ENCODE measurements at regions not wholly inside any gene's neighbourhood (a gene's known extent, or its start where the extent isn't known, plus 50 kb on each side); places are given as distances from the start of the nearest gene placed in this dataset.
A peak's percentile ranks its signal among the peaks of the same experiment; 100 is the strongest.
"Not testable (repeated sequence)": the region's sequence is repeated elsewhere in the genome, so short reads cannot be mapped to it uniquely, and the experiment has no call there.

GRCh38 chr2:230627806-230628724 lies 84.6 kb upstream of the CAB39 start:
- Mint-ChIP-seq H3K4me1 (peaks cover 14% of the 10 kb centered on the region), H3K4me3 (no peak overlapping the region), H3K27ac (peak overlapping the region; percentile 85), H3K36me3 (no peaks in the 10 kb centered on the region), H3K9me3 (no peaks in the 10 kb centered on the region)
- no peak for ATAC-seq
- DNase-seq (ENCODE audit: low spot score in 2 of 2), result no peak

GRCh38 chr2:230631470-230631869 lies 81.2 kb upstream of the CAB39 start:
- H3K27ac Mint-ChIP-seq, result no peak overlapping the region
- H3K36me3 Mint-ChIP-seq, result no peaks in the 10 kb centered on the region
- no peak for DNase-seq (ENCODE audit: low spot score in 2 of 2)
- no peaks in the 10 kb centered on the region for H3K9me3 Mint-ChIP-seq
- H3K4me3 Mint-ChIP-seq, result no peak overlapping the region
- ATAC-seq, result no peak
- H3K4me1 Mint-ChIP-seq, result peaks cover 18% of the 10 kb centered on the region

- Mint-ChIP-seq H3K4me3 (no peak overlapping the region), H3K9me3 (no peaks in the 10 kb centered on the region), H3K27ac (no peak overlapping the region), H3K36me3 (no peaks in the 10 kb centered on the region), H3K4me1 (peaks cover 5% of the 10 kb centered on the region)
- no peak for ATAC-seq
- no peak for DNase-seq (ENCODE audit: low spot score in 2 of 2)
Observed at GRCh38 chr2:230634146-230634545, 78.5 kb upstream of the CAB39 start.

GRCh38 chr2:230634721-230635313 lies 77.8 kb upstream of the CAB39 start:
- H3K4me3 Mint-ChIP-seq; H3K36me3 Mint-ChIP-seq; H3K4me1 Mint-ChIP-seq; H3K27ac Mint-ChIP-seq; DNase-seq (ENCODE audit: low spot score in 2 of 2); H3K9me3 Mint-ChIP-seq; ATAC-seq: not testable (repeated sequence)

GRCh38 chr2:230636684-230637271 lies 75.9 kb upstream of the CAB39 start:
- Mint-ChIP-seq H3K36me3 (no peaks in the 10 kb centered on the region), H3K27ac (no peak overlapping the region), H3K4me1 (peaks cover 4% of the 10 kb centered on the region), H3K9me3 (no peaks in the 10 kb centered on the region), H3K4me3 (no peak overlapping the region)
- ATAC-seq, result no peak
- no peak for DNase-seq (ENCODE audit: low spot score in 2 of 2)

- not testable (repeated sequence) for H3K4me1 Mint-ChIP-seq; H3K36me3 Mint-ChIP-seq; H3K4me3 Mint-ChIP-seq; ATAC-seq; H3K27ac Mint-ChIP-seq; DNase-seq (ENCODE audit: low spot score in 2 of 2); H3K9me3 Mint-ChIP-seq
Observed at GRCh38 chr2:230637486-230637885, 75.2 kb upstream of the CAB39 start.

GRCh38 chr2:230640540-230641011 lies 72.1 kb upstream of the CAB39 start:
- H3K4me1 Mint-ChIP-seq, result peaks cover 25% of the 10 kb centered on the region
- no peak overlapping the region for H3K4me3 Mint-ChIP-seq
- no peak for ATAC-seq
- H3K27ac Mint-ChIP-seq, result no peak overlapping the region
- no peaks in the 10 kb centered on the region for H3K9me3 Mint-ChIP-seq
- DNase-seq (ENCODE audit: low spot score in 2 of 2), result no peak
- H3K36me3 Mint-ChIP-seq, result no peaks in the 10 kb centered on the region

- H3K4me1 Mint-ChIP-seq, result peaks cover 20% of the 10 kb centered on the region
- peak overlapping the region; percentile 39 for H3K4me3 Mint-ChIP-seq
- no peaks in the 10 kb centered on the region for H3K9me3 Mint-ChIP-seq
- peak overlapping the region; percentile 92 for H3K27ac Mint-ChIP-seq
- no peaks in the 10 kb centered on the region for H3K36me3 Mint-ChIP-seq
- no peak for DNase-seq (ENCODE audit: low spot score in 2 of 2)
- no peak for ATAC-seq
Observed at GRCh38 chr2:230642966-230643365, 69.7 kb upstream of the CAB39 start.

GRCh38 chr2:230643576-230644291 lies 68.9 kb upstream of the CAB39 start:
- peak in 1 of 2 donors; percentile 73 for DNase-seq (ENCODE audit: low spot score in 2 of 2)
- H3K4me3 Mint-ChIP-seq, result peak overlapping the region; percentile 39
- H3K9me3 Mint-ChIP-seq, result no peaks in the 10 kb centered on the region
- H3K4me1 Mint-ChIP-seq, result peaks cover 20% of the 10 kb centered on the region
- peak; percentile 92 for ATAC-seq
- H3K27ac Mint-ChIP-seq, result peak overlapping the region; percentile 92
- H3K36me3 Mint-ChIP-seq, result no peaks in the 10 kb centered on the region

GRCh38 chr2:230644356-230644935 lies 68.2 kb upstream of the CAB39 start:
- DNase-seq (ENCODE audit: low spot score in 2 of 2) (no peak), ATAC-seq (no peak)
- Mint-ChIP-seq H3K4me3 (peak overlapping the region; percentile 39), H3K4me1 (peaks cover 20% of the 10 kb centered on the region), H3K36me3 (no peaks in the 10 kb centered on the region), H3K27ac (peak overlapping the region; percentile 92), H3K9me3 (no peaks in the 10 kb centered on the region)

GRCh38 chr2:230648356-230648755 lies 64.3 kb upstream of the CAB39 start:
- H3K27ac Mint-ChIP-seq, result no peak overlapping the region

GRCh38 chr2:230650585-230651137 lies 62.0 kb upstream of the CAB39 start:
- peaks cover 21% of the 10 kb centered on the region for H3K4me1 Mint-ChIP-seq
- H3K36me3 Mint-ChIP-seq, result peaks cover 6% of the 10 kb centered on the region
- DNase-seq (ENCODE audit: low spot score in 2 of 2) (no peak), ATAC-seq (no peak)
- H3K27ac Mint-ChIP-seq, result no peak overlapping the region
- H3K9me3 Mint-ChIP-seq, result no peaks in the 10 kb centered on the region
- H3K4me3 Mint-ChIP-seq, result no peak overlapping the region

More at GRCh38 chr2:230648356-230648755, 64.3 kb upstream of the CAB39 start:
- peaks cover 21% of the 10 kb centered on the region for H3K4me1 Mint-ChIP-seq
- no peak overlapping the region for H3K4me3 Mint-ChIP-seq
- DNase-seq (ENCODE audit: low spot score in 2 of 2) (no peak), ATAC-seq (no peak)
- H3K36me3 Mint-ChIP-seq, result no peaks in the 10 kb centered on the region
- no peaks in the 10 kb centered on the region for H3K9me3 Mint-ChIP-seq

GRCh38 chr2:230654057-230654456 lies 58.6 kb upstream of the CAB39 start:
- peak overlapping the region; percentile 41 for H3K4me3 Mint-ChIP-seq
- ATAC-seq (no peak), DNase-seq (ENCODE audit: low spot score in 2 of 2) (no peak)
- peaks cover 14% of the 10 kb centered on the region for H3K36me3 Mint-ChIP-seq
- peak overlapping the region; percentile 73 for H3K27ac Mint-ChIP-seq
- peaks cover 55% of the 10 kb centered on the region for H3K4me1 Mint-ChIP-seq
- no peaks in the 10 kb centered on the region for H3K9me3 Mint-ChIP-seq

- no peak for ATAC-seq
- DNase-seq (ENCODE audit: low spot score in 2 of 2), result no peak
Observed at GRCh38 chr2:230657462-230657861, 55.2 kb upstream of the CAB39 start.

More at GRCh38 chr2:230657462-230657861, 55.2 kb upstream of the CAB39 start:
- no peaks in the 10 kb centered on the region for H3K9me3 Mint-ChIP-seq
- peak overlapping the region; percentile 76 for H3K4me3 Mint-ChIP-seq
- H3K4me1 Mint-ChIP-seq, result peaks cover 82% of the 10 kb centered on the region
- H3K27ac Mint-ChIP-seq, result peak overlapping the region; percentile 96
- H3K36me3 Mint-ChIP-seq, result peaks cover 26% of the 10 kb centered on the region

Measured in stimulated activated effector memory CD8-positive, alpha-beta T cell treated with anti-CD3 and anti-CD28 coated beads, Interleukin-12 subunit alpha, Interleukin-12 subunit beta, amount 100 ng/mL, for 72 hours (primary cell).